ENCODE measurements at regions not wholly inside any gene's neighbourhood (a gene's known extent, or its start where the extent isn't known, plus 50 kb on each side); places are given as distances from the start of the nearest gene placed in this dataset.

GRCh38 chr21:25464275-25464674, 143.0 kb downstream of the MRPL39 start:
- H3K36me3 ChIP-seq (ENCODE audit: control insufficient read depth in 4 of 4, insufficient read depth in 4 of 4, low read length in 3 of 4): no peaks in the 10 kb centered on the region
- no peaks in the 10 kb centered on the region for H3K27me3 ChIP-seq (replicated peaks in 2 of 5; ENCODE audit: control insufficient read depth in 4 of 5, insufficient read depth in 5 of 5, low read length in 4 of 5)
- CTCF ChIA-PET: no interaction called here
- no peak overlapping the region for H3K4me3 ChIP-seq (ENCODE audit: control insufficient read depth in 1 of 7, extremely low read depth in 1 of 7, insufficient read depth in 4 of 7, low read depth in 2 of 7, low read length in 6 of 7)
- POLR2A ChIA-PET: no interaction called here
- no peak overlapping the region for H3K27ac ChIP-seq (ENCODE audit: insufficient read depth in 1 of 2, low read depth in 1 of 2, low read length in 2 of 2, poor library complexity in 1 of 2, severe bottlenecking in 2 of 2)
- no CpG with 5 or more reads among the region's 2 CpGs for WGBS (ENCODE audit: insufficient coverage)
- H3K9me3 ChIP-seq (ENCODE audit: control extremely low read depth in 1 of 5, control insufficient read depth in 4 of 5, insufficient read depth in 2 of 5, low read depth in 1 of 5, low read length in 4 of 5): peaks cover 0 to 3% (median 0%) of the 10 kb centered on the region in 5 experiments
- H3K4me1 ChIP-seq (ENCODE audit: control extremely low read depth in 1 of 4, control insufficient read depth in 4 of 4, insufficient read depth in 4 of 4, low read length in 3 of 4): no peaks in the 10 kb centered on the region
- no peak for DNase-seq

- no peak for DNase-seq
- Histone ChIP-seq H3K9me3 (ENCODE audit: control extremely low read depth in 1 of 5, control insufficient read depth in 4 of 5, insufficient read depth in 2 of 5, low read depth in 1 of 5, low read length in 4 of 5) (peaks cover 0 to 3% (median 0%) of the 10 kb centered on the region in 5 experiments), H3K36me3 (ENCODE audit: control insufficient read depth in 4 of 4, insufficient read depth in 4 of 4, low read length in 3 of 4) (no peaks in the 10 kb centered on the region), H3K4me1 (ENCODE audit: control extremely low read depth in 1 of 4, control insufficient read depth in 4 of 4, insufficient read depth in 4 of 4, low read length in 3 of 4) (peaks cover 0 to 2% (median under 1%) of the 10 kb centered on the region in 4 experiments), H3K27me3 (replicated peaks in 2 of 5; ENCODE audit: control insufficient read depth in 4 of 5, insufficient read depth in 5 of 5, low read length in 4 of 5) (no peaks in the 10 kb centered on the region), H3K4me3 (ENCODE audit: control insufficient read depth in 1 of 7, extremely low read depth in 1 of 7, insufficient read depth in 4 of 7, low read depth in 2 of 7, low read length in 6 of 7) (no peak overlapping the region), H3K27ac (ENCODE audit: insufficient read depth in 1 of 2, low read depth in 1 of 2, low read length in 2 of 2, poor library complexity in 1 of 2, severe bottlenecking in 2 of 2) (no peak overlapping the region)
- ChIA-PET CTCF (no interaction called here), POLR2A (no interaction called here)
- WGBS (ENCODE audit: insufficient coverage): 91% methylated on average over 3 of the region's 5 CpGs
These were observed 144.7 kb downstream of the MRPL39 start for GRCh38 chr21:25462517-25462971.

- H3K27me3 ChIP-seq (replicated peaks in 2 of 5; ENCODE audit: control insufficient read depth in 4 of 5, insufficient read depth in 5 of 5, low read length in 4 of 5): no peaks in the 10 kb centered on the region
- POLR2A ChIA-PET: no interaction called here
- no peaks in the 10 kb centered on the region for H3K36me3 ChIP-seq (ENCODE audit: control insufficient read depth in 4 of 4, insufficient read depth in 4 of 4, low read length in 3 of 4)
- no peak overlapping the region for H3K4me3 ChIP-seq (ENCODE audit: control insufficient read depth in 1 of 7, extremely low read depth in 1 of 7, insufficient read depth in 4 of 7, low read depth in 2 of 7, low read length in 6 of 7)
- no peak overlapping the region for H3K27ac ChIP-seq (ENCODE audit: insufficient read depth in 1 of 2, low read depth in 1 of 2, low read length in 2 of 2, poor library complexity in 1 of 2, severe bottlenecking in 2 of 2)
- DNase-seq: no peak
- H3K9me3 ChIP-seq (ENCODE audit: control extremely low read depth in 1 of 5, control insufficient read depth in 4 of 5, insufficient read depth in 2 of 5, low read depth in 1 of 5, low read length in 4 of 5): peaks cover 0 to 3% (median 0%) of the 10 kb centered on the region in 5 experiments
- WGBS (ENCODE audit: insufficient coverage): no CpG with 5 or more reads among the region's 1 CpG
- CTCF ChIA-PET: no interaction called here
- peaks cover 0 to 6% (median 4%) of the 10 kb centered on the region in 4 experiments for H3K4me1 ChIP-seq (ENCODE audit: control extremely low read depth in 1 of 4, control insufficient read depth in 4 of 4, insufficient read depth in 4 of 4, low read length in 3 of 4)
These were observed 145.6 kb downstream of the MRPL39 start for GRCh38 chr21:25461725-25462124.

- no peak for DNase-seq
- peaks cover 0 to 8% (median 6%) of the 10 kb centered on the region in 4 experiments for H3K4me1 ChIP-seq (ENCODE audit: control extremely low read depth in 1 of 4, control insufficient read depth in 4 of 4, insufficient read depth in 4 of 4, low read length in 3 of 4)
- WGBS (ENCODE audit: insufficient coverage): 100% methylated on average over 1 of the region's 1 CpG
- no peaks in the 10 kb centered on the region for H3K27me3 ChIP-seq (replicated peaks in 2 of 5; ENCODE audit: control insufficient read depth in 4 of 5, insufficient read depth in 5 of 5, low read length in 4 of 5)
- CTCF ChIA-PET: no interaction called here
- POLR2A ChIA-PET: no interaction called here
- H3K27ac ChIP-seq (ENCODE audit: insufficient read depth in 1 of 2, low read depth in 1 of 2, low read length in 2 of 2, poor library complexity in 1 of 2, severe bottlenecking in 2 of 2): no peak overlapping the region
- no peaks in the 10 kb centered on the region for H3K36me3 ChIP-seq (ENCODE audit: control insufficient read depth in 4 of 4, insufficient read depth in 4 of 4, low read length in 3 of 4)
- H3K4me3 ChIP-seq (ENCODE audit: control insufficient read depth in 1 of 7, extremely low read depth in 1 of 7, insufficient read depth in 4 of 7, low read depth in 2 of 7, low read length in 6 of 7): no peak overlapping the region
- H3K9me3 ChIP-seq (ENCODE audit: control extremely low read depth in 1 of 5, control insufficient read depth in 4 of 5, insufficient read depth in 2 of 5, low read depth in 1 of 5, low read length in 4 of 5): peaks cover 0 to 3% (median 0%) of the 10 kb centered on the region in 5 experiments
These were observed 147.3 kb downstream of the MRPL39 start for GRCh38 chr21:25459993-25460392.

- H3K4me1 ChIP-seq (ENCODE audit: control extremely low read depth in 1 of 4, control insufficient read depth in 4 of 4, insufficient read depth in 4 of 4, low read length in 3 of 4): peaks cover 0 to 8% (median 6%) of the 10 kb centered on the region in 4 experiments
- H3K27me3 ChIP-seq (replicated peaks in 2 of 5; ENCODE audit: control insufficient read depth in 4 of 5, insufficient read depth in 5 of 5, low read length in 4 of 5): no peaks in the 10 kb centered on the region
- DNase-seq: no peak
- ChIA-PET CTCF (no interaction called here), POLR2A (no interaction called here)
- no peak overlapping the region for H3K27ac ChIP-seq (ENCODE audit: insufficient read depth in 1 of 2, low read depth in 1 of 2, low read length in 2 of 2, poor library complexity in 1 of 2, severe bottlenecking in 2 of 2)
- H3K36me3 ChIP-seq (ENCODE audit: control insufficient read depth in 4 of 4, insufficient read depth in 4 of 4, low read length in 3 of 4): no peaks in the 10 kb centered on the region
- peaks cover 0 to 3% (median 0%) of the 10 kb centered on the region in 5 experiments for H3K9me3 ChIP-seq (ENCODE audit: control extremely low read depth in 1 of 5, control insufficient read depth in 4 of 5, insufficient read depth in 2 of 5, low read depth in 1 of 5, low read length in 4 of 5)
- no peak overlapping the region for H3K4me3 ChIP-seq (ENCODE audit: control insufficient read depth in 1 of 7, extremely low read depth in 1 of 7, insufficient read depth in 4 of 7, low read depth in 2 of 7, low read length in 6 of 7)
These were observed 147.9 kb downstream of the MRPL39 start for GRCh38 chr21:25459365-25459764.

GRCh38 chr21:25458484-25458883, 148.8 kb downstream of the MRPL39 start:
- peaks cover 0 to 8% (median 6%) of the 10 kb centered on the region in 4 experiments for H3K4me1 ChIP-seq (ENCODE audit: control extremely low read depth in 1 of 4, control insufficient read depth in 4 of 4, insufficient read depth in 4 of 4, low read length in 3 of 4)
- WGBS (ENCODE audit: insufficient coverage): no CpG with 5 or more reads among the region's 1 CpG
- H3K36me3 ChIP-seq (ENCODE audit: control insufficient read depth in 4 of 4, insufficient read depth in 4 of 4, low read length in 3 of 4): no peaks in the 10 kb centered on the region
- H3K4me3 ChIP-seq (ENCODE audit: control insufficient read depth in 1 of 7, extremely low read depth in 1 of 7, insufficient read depth in 4 of 7, low read depth in 2 of 7, low read length in 6 of 7): no peak overlapping the region
- POLR2A ChIA-PET: no interaction called here
- no peaks in the 10 kb centered on the region for H3K27me3 ChIP-seq (replicated peaks in 2 of 5; ENCODE audit: control insufficient read depth in 4 of 5, insufficient read depth in 5 of 5, low read length in 4 of 5)
- peaks cover 0 to 3% (median 0%) of the 10 kb centered on the region in 5 experiments for H3K9me3 ChIP-seq (ENCODE audit: control extremely low read depth in 1 of 5, control insufficient read depth in 4 of 5, insufficient read depth in 2 of 5, low read depth in 1 of 5, low read length in 4 of 5)
- no peak for DNase-seq
- CTCF ChIA-PET: interaction anchor here (1.8 kb wide), 1 partner anchor 104 kb away, joined by 4 read pairs; no protein-coding TSS in a partner anchor
- H3K27ac ChIP-seq (ENCODE audit: insufficient read depth in 1 of 2, low read depth in 1 of 2, low read length in 2 of 2, poor library complexity in 1 of 2, severe bottlenecking in 2 of 2): no peak overlapping the region

GRCh38 chr21:25457946-25458345, 149.3 kb downstream of the MRPL39 start:
- WGBS (ENCODE audit: insufficient coverage): 95% methylated on average over 2 of the region's 5 CpGs

More at GRCh38 chr21:25457946-25458345, 149.3 kb downstream of the MRPL39 start:
- H3K27me3 ChIP-seq (replicated peaks in 2 of 5; ENCODE audit: control insufficient read depth in 4 of 5, insufficient read depth in 5 of 5, low read length in 4 of 5): no peaks in the 10 kb centered on the region
- H3K4me3 ChIP-seq (ENCODE audit: control insufficient read depth in 1 of 7, extremely low read depth in 1 of 7, insufficient read depth in 4 of 7, low read depth in 2 of 7, low read length in 6 of 7): peak overlapping the region in 1 of 7 experiments; percentile 35
- no peaks in the 10 kb centered on the region for H3K36me3 ChIP-seq (ENCODE audit: control insufficient read depth in 4 of 4, insufficient read depth in 4 of 4, low read length in 3 of 4)
- CTCF ChIA-PET: interaction anchor here (1.8 kb wide), 1 partner anchor 105 kb away, joined by 4 read pairs; no protein-coding TSS in a partner anchor
- DNase-seq: no peak
- POLR2A ChIA-PET: no interaction called here
- H3K27ac ChIP-seq (ENCODE audit: insufficient read depth in 1 of 2, low read depth in 1 of 2, low read length in 2 of 2, poor library complexity in 1 of 2, severe bottlenecking in 2 of 2): peak overlapping the region in 1 of 2 experiments; percentile 76
- H3K4me1 ChIP-seq (ENCODE audit: control extremely low read depth in 1 of 4, control insufficient read depth in 4 of 4, insufficient read depth in 4 of 4, low read length in 3 of 4): peaks cover 0 to 8% (median 6%) of the 10 kb centered on the region in 4 experiments
- H3K9me3 ChIP-seq (ENCODE audit: control extremely low read depth in 1 of 5, control insufficient read depth in 4 of 5, insufficient read depth in 2 of 5, low read depth in 1 of 5, low read length in 4 of 5): peaks cover 0 to 3% (median 0%) of the 10 kb centered on the region in 5 experiments
